Heart right ventricle (tissue), 16 donors: ENCODE measurements at regions not wholly inside any gene's neighbourhood (a gene's known extent, or its start where the extent isn't known, plus 50 kb on each side); places are given as distances from the start of the nearest gene placed in this dataset.

Source experiments
- ATAC-seq, 8 donors: fragments of 200-7000 bp; cut with Tn5 transposase; one replicate each; pipeline ENCODE4 v1.9.1; 2020; ENCODE audit warnings: mild to moderate bottlenecking in 8 of 8, moderate library complexity in 8 of 8, moderate number of reproducible peaks in 1 of 8
- DNase-seq, 2 donors: peaks; one replicate each; pipeline ENCODE4 v3.0.0-alpha.2; 2020
- H3K27ac ChIP-seq, 10 donors: fragments of 200-600 bp; sonication (generic) in 2 of 10; one replicate each; pipeline versions ENCODE4 v1.5.0 to v1.8.0; 2020 to 2022; ENCODE audit warnings: mild to moderate bottlenecking in 3 of 10
- H3K27me3 ChIP-seq, 7 donors: fragments of 200-600 bp; one replicate each; pipeline ENCODE4 v1.8.0; 2021 to 2022; ENCODE audit warnings: mild to moderate bottlenecking in 2 of 7
- H3K36me3 ChIP-seq, 9 donors: fragments of 200-600 bp; sonication (generic) in 1 of 9; one replicate each; pipeline versions ENCODE4 v1.5.0 to v1.8.0; 2020 to 2022; ENCODE audit warnings: mild to moderate bottlenecking in 2 of 9
- H3K4me1 ChIP-seq, 9 donors: fragments of 200-600 bp; sonication (generic) in 1 of 9; one replicate each; pipeline versions ENCODE4 v1.5.0 to v1.8.0; 2020 to 2022; ENCODE audit warnings: mild to moderate bottlenecking in 4 of 9
- H3K4me3 ChIP-seq, 10 donors: fragments of 200-600 bp; sonication (generic) in 2 of 10; one replicate each; pipeline versions ENCODE4 v1.5.0 to v1.8.0; 2020 to 2022; ENCODE audit warnings: mild to moderate bottlenecking in 7 of 10, moderate library complexity in 2 of 10
- H3K9me3 ChIP-seq, 11 donors: fragments of 200-600 bp in 10 of 11; sonication (generic) in 2 of 11; one replicate each; pipeline versions ENCODE4 v1.5.0 to v1.8.0; 2013 to 2022; ENCODE audit warnings: mild to moderate bottlenecking in 2 of 11, control low read depth in 1 of 11, moderate library complexity in 1 of 11
- CTCF ChIP-seq, 9 donors: fragments of 200-600 bp; sonication (generic) in 2 of 9; IDR thresholded peaks; one replicate each; pipeline versions ENCODE4 v1.5.0 to v1.8.0; 2021 to 2022; ENCODE audit warnings: antibody characterized with exemption in 9 of 9, mild to moderate bottlenecking in 5 of 9, moderate library complexity in 1 of 9
- WGBS, 2 donors: extraction: QIAGEN DNeasy Blood & Tissue Kit; methylation state at CpG; one replicate each; pipeline ENCODE4 v1.1.7; 2013; ENCODE audit warnings: inconsistent platforms in 1 of 2; 5-methylcytosine and 5-hydroxymethylcytosine counted together
- intact Hi-C, 10 donors: fragments of 100-400 bp; cut with DNase I; formaldehyde crosslinking; loops; one replicate each; pipeline versions ENCODE4 v1.11.1 to v1.14.2; 2022
- donor health status: Arrhythmogenic right ventricular cardiomyopathy.
- donor health status: ischemic (EF 13 %, LVEDD 7.1; RV severe dilation, severe dysfunction).
- donor health status: healthy with polysubstance abuse.
- donor health status: DM: no; HTN: yes; CAD: no.
- donor health status: DM: no; HTN: no; CAD: no.
- donor health status: ischemic (EF 25% LVEDD 6.9; RV normal size, moderate dysfunction).
- donor health status: ischemic (EF 25% LVEDD 5.7; RV mildly dilated, moderate dysfunction).
- donor health status: healthy.
- donor health status: DM: yes; HTN: yes; CAD: no.
- donor health status: Ischemic cardiomyopathy.
- donor health status: ischemic (EF 35%, LVEDD 5.7; RV mildly dilated, moderate dysfunction).
- donor health status: nonischemic (EF 11% LVEDD 7.7; RV severe dilation, severe dysfunction).
- donor health status: DM: yes; HTN: yes; CAD: no.
- donor health status: PGD.
- donor health status: ischemic (EF 29% LVEDD 5.4; RV normal size, mild dysfunction).
- donor health status: nonischemic (EF 23%, LVEDD 6.1; RV moderate dilation, normal function).

GRCh38 chr7:142698429-142698828, 50.8 kb upstream of the PRSS1 start:
- H3K27ac ChIP-seq = no peak overlapping the region
- no peak for TF ChIP-seq CTCF (IDR thresholded peaks at IDR 0.05)
- H3K36me3 ChIP-seq = no peaks in the 10 kb centered on the region
- H3K9me3 ChIP-seq = no peaks in the 10 kb centered on the region
- ATAC-seq = no peak
- 82 to 86% methylated on average over 1 of the region's 1 CpG for WGBS, 2 donors
- no peak for DNase-seq
- intact Hi-C loops = no loop called here
- H3K4me3 ChIP-seq = no peak overlapping the region
- H3K4me1 ChIP-seq = no peaks in the 10 kb centered on the region
- no peaks in the 10 kb centered on the region for H3K27me3 ChIP-seq

GRCh38 chr7:142697270-142697669, 52.0 kb upstream of the PRSS1 start:
- Histone ChIP-seq H3K27ac (no peak overlapping the region), H3K4me3 (no peak overlapping the region), H3K9me3 (no peaks in the 10 kb centered on the region), H3K4me1 (no peaks in the 10 kb centered on the region), H3K27me3 (no peaks in the 10 kb centered on the region), H3K36me3 (no peaks in the 10 kb centered on the region)
- TF ChIP-seq CTCF (IDR thresholded peaks at IDR 0.05) = no peak
- no peak for ATAC-seq
- 58 to 72% methylated on average over 4 of the region's 4 CpGs for WGBS, 2 donors
- DNase-seq = no peak
- intact Hi-C loops = no loop called here

- Histone ChIP-seq H3K4me1 (no peaks in the 10 kb centered on the region), H3K9me3 (no peaks in the 10 kb centered on the region), H3K4me3 (no peak overlapping the region), H3K27ac (no peak overlapping the region), H3K27me3 (no peaks in the 10 kb centered on the region), H3K36me3 (no peaks in the 10 kb centered on the region)
- no peak for ATAC-seq
- DNase-seq = no peak
- intact Hi-C loops = no loop called here
- no peak for TF ChIP-seq CTCF (IDR thresholded peaks at IDR 0.05)
These were observed 52.7 kb upstream of the PRSS1 start for GRCh38 chr7:142696456-142697179.

- no peak overlapping the region for H3K4me3 ChIP-seq
- no peaks in the 10 kb centered on the region for H3K9me3 ChIP-seq
- no peak for ATAC-seq
- no peak for TF ChIP-seq CTCF (IDR thresholded peaks at IDR 0.05)
- no peak overlapping the region for H3K27ac ChIP-seq
- no peaks in the 10 kb centered on the region for H3K36me3 ChIP-seq
- no peaks in the 10 kb centered on the region for H3K4me1 ChIP-seq
- no peak for DNase-seq
- no peaks in the 10 kb centered on the region for H3K27me3 ChIP-seq
- intact Hi-C loops = no loop called here
These were observed 55.4 kb upstream of the PRSS1 start for GRCh38 chr7:142693911-142694310.
